ENCODE measurements at regions not wholly inside any gene's neighbourhood (a gene's known extent, or its start where the extent isn't known, plus 50 kb on each side); places are given as distances from the start of the nearest gene placed in this dataset.

- no peak for ATAC-seq
- no peak for DNase-seq
Observed at GRCh38 chr6:91185072-91185471, 598.2 kb upstream of the MAP3K7 start.

- no peak for ATAC-seq
- DNase-seq: no peak
Observed at GRCh38 chr6:91181416-91181815, 594.5 kb upstream of the MAP3K7 start.

GRCh38 chr6:91173651-91174050 is 586.8 kb upstream of the MAP3K7 start:
- ATAC-seq (no peak), DNase-seq (no peak)

GRCh38 chr6:91173186-91173585 is 586.3 kb upstream of the MAP3K7 start:
- no peak for ATAC-seq
- no peak for DNase-seq

GRCh38 chr6:91171754-91172462 is 585.0 kb upstream of the MAP3K7 start:
- ATAC-seq: no peak
- DNase-seq: no peak

- DNase-seq: no peak
- no peak for ATAC-seq
Observed at GRCh38 chr6:91167846-91168245, 581.0 kb upstream of the MAP3K7 start.

- no peak for ATAC-seq
Observed at GRCh38 chr6:91166271-91167046, 579.6 kb upstream of the MAP3K7 start.

GRCh38 chr6:91164105-91164504 is 577.2 kb upstream of the MAP3K7 start:
- ATAC-seq (no peak), DNase-seq (no peak)

More at GRCh38 chr6:91166271-91167046, 579.6 kb upstream of the MAP3K7 start:
- no peak for DNase-seq

GRCh38 chr6:91161246-91161645 is 574.4 kb upstream of the MAP3K7 start:
- DNase-seq: no peak
- no peak for ATAC-seq

GRCh38 chr6:91155129-91155785 is 568.4 kb upstream of the MAP3K7 start:
- DNase-seq (no peak), ATAC-seq (no peak)

GRCh38 chr6:91152824-91153223 is 566.0 kb upstream of the MAP3K7 start:
- DNase-seq: no peak
- ATAC-seq: no peak

GRCh38 chr6:91149956-91150705 is 563.3 kb upstream of the MAP3K7 start:
- ATAC-seq (no peak), DNase-seq (no peak)

- ATAC-seq (no peak), DNase-seq (no peak)
Observed at GRCh38 chr6:91149246-91149955, 562.5 kb upstream of the MAP3K7 start.

GRCh38 chr6:91144126-91144525 is 557.3 kb upstream of the MAP3K7 start:
- ATAC-seq: no peak

GRCh38 chr6:91142154-91142553 is 555.3 kb upstream of the MAP3K7 start:
- no peak for ATAC-seq
- no peak for DNase-seq

More at GRCh38 chr6:91144126-91144525, 557.3 kb upstream of the MAP3K7 start:
- DNase-seq: no peak

- DNase-seq: no peak
- no peak for ATAC-seq
Observed at GRCh38 chr6:91141346-91141745, 554.5 kb upstream of the MAP3K7 start.

- DNase-seq (no peak), ATAC-seq (no peak)
Observed at GRCh38 chr6:91140449-91140848, 553.6 kb upstream of the MAP3K7 start.

GRCh38 chr6:91137286-91137685 is 550.4 kb upstream of the MAP3K7 start:
- DNase-seq: no peak

GRCh38 chr6:91135406-91136103 is 548.7 kb upstream of the MAP3K7 start:
- ATAC-seq (no peak), DNase-seq (no peak)

More at GRCh38 chr6:91137286-91137685, 550.4 kb upstream of the MAP3K7 start:
- no peak for ATAC-seq

GRCh38 chr6:91132461-91132860 is 545.6 kb upstream of the MAP3K7 start:
- DNase-seq: no peak
- ATAC-seq: no peak

GRCh38 chr6:91130126-91130525 is 543.3 kb upstream of the MAP3K7 start:
- ATAC-seq (no peak), DNase-seq (no peak)

Measured in stimulated activated naive CD8-positive, alpha-beta T cell treated with anti-CD3 and anti-CD28 coated beads, Interleukin-15, Interleukin-2, amounts not matched to agents 100 U/mL and 50 U/mL, for 24 hours (primary cell).